A549 (cell line): ENCODE measurements at regions not wholly inside any gene's neighbourhood (a gene's known extent, or its start where the extent isn't known, plus 50 kb on each side); places are given as distances from the start of the nearest gene placed in this dataset.

Source experiments
- ATAC-seq, 2 experiments: fragments of 200-7000 bp in 1 of 2; fragments of >200 bp in 1 of 2; cut with Nextera tagmentation in 1 of 2; cut with Tn5 transposase in 1 of 2; 3 replicates each; pipeline versions ENCODE4 v1.8.0 to v1.9.1; 2018 to 2020; ENCODE audit warnings: mild to moderate bottlenecking in 1 of 2, moderate library complexity in 1 of 2
- CTCF ChIA-PET: fragments of 300-600 bp; sonication (Branson Sonifier 250); formaldehyde crosslinking; extraction: SDS; loops from one replicate; lab custom pipeline; 2021; ENCODE audit warnings: antibody characterized with exemption, inconsistent platforms; lab: Yijun Ruan, JAX
- POLR2A ChIA-PET: fragments of 350-600 bp; formaldehyde crosslinking; extraction: SDS; loops from one replicate; lab custom pipeline; 2021; ENCODE audit warnings: antibody characterized with exemption, inconsistent platforms; lab: Yijun Ruan, JAX
- DNase-seq, 2 experiments: peaks; one replicate each; pipeline versions ENCODE4 v3.0.0 to v3.0.0-alpha.2; 2011 to 2016; ENCODE audit warnings: low read depth in 1 of 2, low spot score in 1 of 2
- FAIRE-seq: peaks from 2 replicates; lab custom pipeline; 2011; peaks lifted over from hg19 to GRCh38; lab: Jason Lieb, UNC
- H3K27ac ChIP-seq, 2 experiments: fragments of >200 bp; sonication (Bioruptor Twin); formaldehyde crosslinking; 3 replicates each; pipeline ENCODE4 v1.5.1; 2016 to 2017
- H3K4me1 ChIP-seq: fragments of >200 bp; sonication (Bioruptor Twin); formaldehyde crosslinking; 3 replicates; pipeline ENCODE4 v1.6.1; 2016
- H3K4me2 ChIP-seq: fragments of >200 bp; sonication (Bioruptor Twin); formaldehyde crosslinking; 3 replicates; pipeline ENCODE4 v1.6.1; 2016
- H3K4me3 ChIP-seq: fragments of >200 bp; sonication (Bioruptor Twin); formaldehyde crosslinking; 3 replicates; pipeline ENCODE4 v1.5.1; 2016
- H3K9me3 ChIP-seq: fragments of >200 bp; sonication (Bioruptor Twin); formaldehyde crosslinking; 3 replicates; pipeline ENCODE4 v1.6.1; 2016
- CBX2 ChIP-seq: fragments of 200-600 bp; sonication (generic); IDR thresholded peaks from 2 replicates; pipeline ENCODE4 v1.6.1; 2016; ENCODE audit warnings: low read depth, mild to moderate bottlenecking, borderline replicate concordance
- CHD2 ChIP-seq: fragments of 150-350 bp; IDR thresholded peaks from 2 replicates; pipeline ENCODE4 v1.6.1; 2014; ENCODE audit warnings: low read length; ENCODE audit not compliant: partially characterized antibody
- CHD4 ChIP-seq: fragments of 200-600 bp; sonication (generic); IDR thresholded peaks from 2 replicates; pipeline ENCODE4 v1.6.1; 2016; ENCODE audit warnings: antibody characterized with exemption, mild to moderate bottlenecking, borderline replicate concordance
- EP300 ChIP-seq, 2 experiments: fragments of >200 bp; sonication (Bioruptor Twin); formaldehyde crosslinking; IDR thresholded peaks; 2 replicates in 1 of 2; 3 replicates in 1 of 2; pipeline ENCODE4 v1.6.1; 2016 to 2017
- FOSL2 ChIP-seq, 2 experiments: fragments of 450-650 bp in 1 of 2; fragments of >200 bp in 1 of 2; sonication (Bioruptor Twin) in 1 of 2; formaldehyde crosslinking; IDR thresholded peaks; 2 replicates each; pipeline versions ENCODE4 v1.5.0 to v1.6.1; 2016 to 2020; ENCODE audit warnings: mild to moderate bottlenecking in 1 of 2, moderate library complexity in 1 of 2
- FOXS1 ChIP-seq: fragments of 250-450 bp; sonication (Bioruptor Pico); IDR thresholded peaks from 2 replicates; pipeline ENCODE4 v1.5.0; 2020; ENCODE audit warnings: mild to moderate bottlenecking, moderate library complexity
- GATA3 ChIP-seq: IDR thresholded peaks from 2 replicates; pipeline ENCODE4 v1.6.1; 2012; ENCODE audit warnings: borderline replicate concordance
- HOXB13 ChIP-seq: fragments of 250-450 bp; sonication (Bioruptor Pico); IDR thresholded peaks from 2 replicates; pipeline ENCODE4 v1.5.0; 2020; ENCODE audit warnings: low read depth, mild to moderate bottlenecking, moderate library complexity
- HOXB5 ChIP-seq: fragments of 250-450 bp; sonication (Bioruptor Pico); IDR thresholded peaks from 2 replicates; pipeline ENCODE4 v1.5.0; 2020; ENCODE audit warnings: mild to moderate bottlenecking, moderate library complexity
- JUNB ChIP-seq: fragments of >200 bp; sonication (Bioruptor Twin); formaldehyde crosslinking; IDR thresholded peaks from 2 replicates; pipeline ENCODE4 v1.6.1; 2016
- KDM1A ChIP-seq: fragments of 200-600 bp; sonication (generic); IDR thresholded peaks from 2 replicates; pipeline ENCODE4 v1.6.1; 2016; ENCODE audit warnings: low read depth, mild to moderate bottlenecking
- MAFK ChIP-seq: fragments of 450-650 bp; IDR thresholded peaks from 2 replicates; pipeline ENCODE4 v1.6.1; 2014; ENCODE audit not compliant: partially characterized antibody
- MAZ ChIP-seq: fragments of 150-350 bp; IDR thresholded peaks from 2 replicates; pipeline ENCODE4 v1.6.1; 2014; ENCODE audit warnings: antibody characterized with exemption, low read depth, low read length, borderline replicate concordance
- POLR2A ChIP-seq: IDR thresholded peaks from 2 replicates; pipeline ENCODE4 v1.6.1; 2012; ENCODE audit warnings: mild to moderate bottlenecking, low read length
- RAD21 ChIP-seq, 2 experiments: fragments of >200 bp in 1 of 2; sonication (Bioruptor Twin) in 1 of 2; formaldehyde crosslinking in 1 of 2; IDR thresholded peaks in 1 of 2; conservative IDR thresholded peaks in 1 of 2; 2 replicates in 1 of 2; 3 replicates in 1 of 2; pipeline ENCODE4 v1.6.1; 2012 to 2018; ENCODE audit warnings: inconsistent platforms in 1 of 2
- RARB ChIP-seq: fragments of 250-450 bp; sonication (Bioruptor Pico); IDR thresholded peaks from 2 replicates; pipeline ENCODE4 v1.8.0; 2021; ENCODE audit warnings: mild to moderate bottlenecking, moderate library complexity
- RFX5 ChIP-seq: fragments of 450-650 bp; IDR thresholded peaks from 2 replicates; pipeline ENCODE4 v1.7.1; 2014; ENCODE audit warnings: antibody characterized with exemption, mild to moderate bottlenecking, moderate library complexity
- RNF2 ChIP-seq: fragments of 200-600 bp; sonication (generic); IDR thresholded peaks from 2 replicates; pipeline ENCODE4 v1.6.1; 2016; ENCODE audit warnings: low read depth, mild to moderate bottlenecking, antibody characterized with exemption, moderate library complexity, borderline replicate concordance
- SREBF2 ChIP-seq: fragments of 450-650 bp; IDR thresholded peaks from 2 replicates; pipeline ENCODE4 v1.6.1; 2014; ENCODE audit warnings: mild to moderate bottlenecking, moderate library complexity
- TP53 ChIP-seq: fragments of 250-450 bp; sonication (Bioruptor Pico); IDR thresholded peaks from 2 replicates; pipeline ENCODE4 v1.5.0; 2021; ENCODE audit warnings: mild to moderate bottlenecking, moderate library complexity
- ZC3H11A ChIP-seq: fragments of 450-650 bp; IDR thresholded peaks from 2 replicates; pipeline ENCODE4 v1.6.1; 2014; ENCODE audit warnings: antibody characterized with exemption, mild to moderate bottlenecking
- ZSCAN20 ChIP-seq: fragments of 250-450 bp; sonication (Bioruptor Pico); IDR thresholded peaks from 2 replicates; pipeline ENCODE4 v1.8.0; 2022; ENCODE audit warnings: mild to moderate bottlenecking, moderate library complexity
- WGBS: methylation state at CpG from one replicate; pipeline ENCODE4 v1.1.6; 2017; ENCODE audit errors: missing lambda C conversion rate; 5-methylcytosine and 5-hydroxymethylcytosine counted together
- TF ChIP-seq, protein P1 (sequence below): fragments of 450-650 bp; IDR thresholded peaks from 2 replicates; pipeline ENCODE4 v1.6.1; 2014; ENCODE audit warnings: antibody characterized with exemption
- TF ChIP-seq, protein P2 (sequence below): IDR thresholded peaks from 2 replicates; pipeline ENCODE4 v1.6.1; 2012; ENCODE audit warnings: low read depth, borderline replicate concordance
- TF ChIP-seq, protein P3 (sequence below): fragments of >200 bp; sonication (Bioruptor Twin); formaldehyde crosslinking; IDR thresholded peaks from 3 replicates; pipeline ENCODE4 v1.5.1; 2016
- TF ChIP-seq, protein P4 (sequence below): fragments of >200 bp; sonication (Bioruptor Twin); formaldehyde crosslinking; IDR thresholded peaks from 2 replicates; pipeline ENCODE4 v1.6.1; 2016
- TF ChIP-seq, protein P5 (sequence below): fragments of 150-350 bp; IDR thresholded peaks from 2 replicates; pipeline ENCODE4 v1.6.1; 2014; ENCODE audit warnings: low read depth, mild to moderate bottlenecking, low read length

DNA sequence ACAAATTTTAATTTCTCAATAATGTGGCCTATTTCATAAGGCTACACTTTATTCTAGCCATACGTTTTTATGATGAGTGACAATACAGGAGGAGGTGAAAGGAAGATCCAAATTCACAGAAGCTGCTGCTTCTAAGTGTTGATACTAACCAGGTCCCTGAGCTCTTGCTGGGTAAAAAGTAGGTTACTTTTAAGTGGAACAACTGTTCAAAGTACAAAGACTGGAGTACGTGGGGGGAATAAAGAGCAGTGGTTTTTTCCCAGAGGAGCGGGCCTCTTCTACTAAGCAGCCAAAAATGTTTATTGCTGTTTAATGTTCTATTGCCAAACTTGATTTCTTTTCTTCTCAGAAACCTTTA lies 301.8 kb downstream of the AEBP2 start:
- no peak overlapping the region for H3K27ac ChIP-seq
- H3K4me3 ChIP-seq: no peak overlapping the region
- FAIRE-seq (no peak), DNase-seq (no peak), ATAC-seq (no peak)
- TF ChIP-seq HOXB5 (CRISPR knock-in tag) (no peak), KDM1A (no peak), RAD21 (conservative IDR thresholded peaks at IDR 0.05 in 1 of 2, IDR thresholded peaks at IDR 0.05 in 1 of 2) (no peak), SREBF2 (no peak), MAFK (no peak), CHD4 (no peak), JUNB (no peak), RNF2 (no peak), CHD2 (no peak), FOXS1 (CRISPR knock-in tag) (no peak), GATA3 (no peak), POLR2A (no peak), HOXB13 (no peak), FOSL2 (IDR thresholded peaks at IDR 0.05) (no peak), FOSL2 (CRISPR knock-in tag; IDR thresholded peaks at IDR 0.05) (no peak), TP53 (CRISPR knock-in tag) (no peak), RFX5 (no peak), RARB (CRISPR knock-in tag) (no peak)
- TF ChIP-seq, protein P1, sequence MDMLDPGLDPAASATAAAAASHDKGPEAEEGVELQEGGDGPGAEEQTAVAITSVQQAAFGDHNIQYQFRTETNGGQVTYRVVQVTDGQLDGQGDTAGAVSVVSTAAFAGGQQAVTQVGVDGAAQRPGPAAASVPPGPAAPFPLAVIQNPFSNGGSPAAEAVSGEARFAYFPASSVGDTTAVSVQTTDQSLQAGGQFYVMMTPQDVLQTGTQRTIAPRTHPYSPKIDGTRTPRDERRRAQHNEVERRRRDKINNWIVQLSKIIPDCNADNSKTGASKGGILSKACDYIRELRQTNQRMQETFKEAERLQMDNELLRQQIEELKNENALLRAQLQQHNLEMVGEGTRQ: no peak
- TF ChIP-seq, protein P2, sequence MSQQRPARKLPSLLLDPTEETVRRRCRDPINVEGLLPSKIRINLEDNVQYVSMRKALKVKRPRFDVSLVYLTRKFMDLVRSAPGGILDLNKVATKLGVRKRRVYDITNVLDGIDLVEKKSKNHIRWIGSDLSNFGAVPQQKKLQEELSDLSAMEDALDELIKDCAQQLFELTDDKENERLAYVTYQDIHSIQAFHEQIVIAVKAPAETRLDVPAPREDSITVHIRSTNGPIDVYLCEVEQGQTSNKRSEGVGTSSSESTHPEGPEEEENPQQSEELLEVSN: no peak
- ChIA-PET POLR2A (interaction anchor here (0.6 kb wide), 1 partner anchor 174 kb away, joined by 3 read pairs; no protein-coding TSS in a partner anchor), CTCF (interaction anchor here (0.7 to 1.7 kb wide), 4 partner anchors 9 to 860 kb away, joined by 3 to 5 read pairs (median 4); no protein-coding TSS in a partner anchor)
- no peaks in the 10 kb centered on the region for H3K9me3 ChIP-seq
- no peak overlapping the region for H3K4me2 ChIP-seq
- no peaks in the 10 kb centered on the region for H3K4me1 ChIP-seq
- 65% methylated on average over 3 of the region's 3 CpGs for WGBS

DNA sequence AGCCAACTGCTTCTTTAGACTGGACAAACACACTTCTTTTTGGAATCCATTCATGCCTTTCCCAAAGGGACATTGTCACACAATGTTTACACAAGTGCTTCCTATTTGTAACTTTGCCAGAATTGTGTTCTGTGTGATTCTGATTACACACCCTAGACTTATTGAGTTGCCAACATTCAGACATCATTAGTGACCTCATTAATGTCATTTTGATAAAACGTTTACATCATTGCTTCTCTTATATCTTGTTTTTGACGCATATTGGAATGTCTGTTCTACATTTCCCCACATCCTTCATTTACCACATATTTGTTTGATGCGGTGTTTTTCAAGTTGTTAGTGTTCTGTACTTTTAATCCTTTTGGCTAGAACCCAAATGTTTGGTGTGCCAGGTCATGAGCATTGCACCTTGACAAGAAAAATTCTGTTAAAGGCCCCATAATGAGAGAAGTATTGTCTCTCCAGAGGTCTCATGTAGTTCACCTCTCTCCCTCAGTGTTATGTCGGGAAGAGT lies 305.5 kb downstream of the AEBP2 start:
- 49% methylated on average over 4 of the region's 4 CpGs for WGBS
- no peak for TF ChIP-seq SREBF2
- TF ChIP-seq EP300 (IDR thresholded peaks at IDR 0.05): peak; percentile 35 to 74; a peak in 2 of 5 replicates
- TF ChIP-seq FOSL2 (IDR thresholded peaks at IDR 0.05): no peak
- TF ChIP-seq FOSL2 (CRISPR knock-in tag; IDR thresholded peaks at IDR 0.05): 0 out of 2 replicates have a peak, but pooled peaks have one; percentile 15
- POLR2A ChIA-PET: no interaction called here
- Histone ChIP-seq H3K4me1 (no peaks in the 10 kb centered on the region), H3K4me2 (no peak overlapping the region), H3K4me3 (no peak overlapping the region), H3K27ac (no peak overlapping the region), H3K9me3 (peaks cover 8% of the 10 kb centered on the region; the same call in 2 of the 3 replicates)
- FAIRE-seq: no peak
- CTCF ChIA-PET: no interaction called here
- ATAC-seq: no peak
- DNase-seq: peak in 1 of 2 experiments; percentile 28

DNA sequence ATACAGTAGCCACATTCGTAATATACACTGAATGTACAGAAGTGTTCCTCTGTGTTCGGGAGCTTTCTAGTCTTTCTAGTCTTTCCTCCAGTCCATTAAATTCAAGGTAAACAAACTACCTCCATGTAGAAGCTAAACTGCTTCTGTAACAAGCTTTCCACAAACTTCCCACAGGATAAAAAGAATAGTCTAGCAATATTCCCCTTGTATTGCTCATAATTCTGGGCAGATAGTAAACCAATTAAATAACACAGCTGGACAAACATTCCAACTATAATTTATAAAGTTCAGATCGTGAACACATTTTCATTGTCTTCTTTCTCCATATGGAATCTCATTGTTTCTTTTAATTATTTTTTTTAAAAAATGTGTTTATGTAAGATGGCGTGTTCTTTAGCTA lies 307.2 kb downstream of the AEBP2 start:
- FAIRE-seq: no peak
- POLR2A ChIA-PET: no interaction called here
- H3K9me3 ChIP-seq: peaks cover 8% of the 10 kb centered on the region; the same call in 2 of the 3 replicates
- TF ChIP-seq, protein P3, sequence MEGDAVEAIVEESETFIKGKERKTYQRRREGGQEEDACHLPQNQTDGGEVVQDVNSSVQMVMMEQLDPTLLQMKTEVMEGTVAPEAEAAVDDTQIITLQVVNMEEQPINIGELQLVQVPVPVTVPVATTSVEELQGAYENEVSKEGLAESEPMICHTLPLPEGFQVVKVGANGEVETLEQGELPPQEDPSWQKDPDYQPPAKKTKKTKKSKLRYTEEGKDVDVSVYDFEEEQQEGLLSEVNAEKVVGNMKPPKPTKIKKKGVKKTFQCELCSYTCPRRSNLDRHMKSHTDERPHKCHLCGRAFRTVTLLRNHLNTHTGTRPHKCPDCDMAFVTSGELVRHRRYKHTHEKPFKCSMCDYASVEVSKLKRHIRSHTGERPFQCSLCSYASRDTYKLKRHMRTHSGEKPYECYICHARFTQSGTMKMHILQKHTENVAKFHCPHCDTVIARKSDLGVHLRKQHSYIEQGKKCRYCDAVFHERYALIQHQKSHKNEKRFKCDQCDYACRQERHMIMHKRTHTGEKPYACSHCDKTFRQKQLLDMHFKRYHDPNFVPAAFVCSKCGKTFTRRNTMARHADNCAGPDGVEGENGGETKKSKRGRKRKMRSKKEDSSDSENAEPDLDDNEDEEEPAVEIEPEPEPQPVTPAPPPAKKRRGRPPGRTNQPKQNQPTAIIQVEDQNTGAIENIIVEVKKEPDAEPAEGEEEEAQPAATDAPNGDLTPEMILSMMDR: no peak
- TF ChIP-seq, protein P4, sequence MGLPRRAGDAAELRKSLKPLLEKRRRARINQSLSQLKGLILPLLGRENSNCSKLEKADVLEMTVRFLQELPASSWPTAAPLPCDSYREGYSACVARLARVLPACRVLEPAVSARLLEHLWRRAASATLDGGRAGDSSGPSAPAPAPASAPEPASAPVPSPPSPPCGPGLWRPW: no peak
- TF ChIP-seq RAD21 (conservative IDR thresholded peaks at IDR 0.05 in 1 of 2, IDR thresholded peaks at IDR 0.05 in 1 of 2) (no peak), ZC3H11A (no peak), CBX2 (no peak), TP53 (CRISPR knock-in tag) (no peak), ZSCAN20 (CRISPR knock-in tag) (no peak), EP300 (IDR thresholded peaks at IDR 0.05) (no peak), MAFK (no peak), RNF2 (no peak), MAZ (no peak)
- TF ChIP-seq, protein P5, sequence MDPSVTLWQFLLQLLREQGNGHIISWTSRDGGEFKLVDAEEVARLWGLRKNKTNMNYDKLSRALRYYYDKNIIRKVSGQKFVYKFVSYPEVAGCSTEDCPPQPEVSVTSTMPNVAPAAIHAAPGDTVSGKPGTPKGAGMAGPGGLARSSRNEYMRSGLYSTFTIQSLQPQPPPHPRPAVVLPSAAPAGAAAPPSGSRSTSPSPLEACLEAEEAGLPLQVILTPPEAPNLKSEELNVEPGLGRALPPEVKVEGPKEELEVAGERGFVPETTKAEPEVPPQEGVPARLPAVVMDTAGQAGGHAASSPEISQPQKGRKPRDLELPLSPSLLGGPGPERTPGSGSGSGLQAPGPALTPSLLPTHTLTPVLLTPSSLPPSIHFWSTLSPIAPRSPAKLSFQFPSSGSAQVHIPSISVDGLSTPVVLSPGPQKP: no peak
- TF ChIP-seq, all 56 proteins: peak for 0
- Histone ChIP-seq H3K4me3 (no peak overlapping the region), H3K27ac (no peak overlapping the region), H3K4me1 (no peaks in the 10 kb centered on the region), H3K4me2 (no peak overlapping the region)
- no peak for ATAC-seq
- 57% methylated on average over 4 of the region's 4 CpGs for WGBS
- no peak for DNase-seq
- CTCF ChIA-PET: interaction anchor here (1.4 kb wide), 1 partner anchor 11 kb away, joined by 3 read pairs; no protein-coding TSS in a partner anchor
